Activated CD4-positive, alpha-beta T cell treated with anti-CD3 and anti-CD28 coated beads, Interleukin-2, amount 50 U/mL, for 48 hours (primary cell): ENCODE measurements at regions not wholly inside any gene's neighbourhood (a gene's known extent, or its start where the extent isn't known, plus 50 kb on each side); places are given as distances from the start of the nearest gene placed in this dataset.

Source experiments
- DNase-seq, 2 experiments: peaks; one replicate each; pipeline ENCODE4 v3.0.0-alpha.2; 2020

DNA sequence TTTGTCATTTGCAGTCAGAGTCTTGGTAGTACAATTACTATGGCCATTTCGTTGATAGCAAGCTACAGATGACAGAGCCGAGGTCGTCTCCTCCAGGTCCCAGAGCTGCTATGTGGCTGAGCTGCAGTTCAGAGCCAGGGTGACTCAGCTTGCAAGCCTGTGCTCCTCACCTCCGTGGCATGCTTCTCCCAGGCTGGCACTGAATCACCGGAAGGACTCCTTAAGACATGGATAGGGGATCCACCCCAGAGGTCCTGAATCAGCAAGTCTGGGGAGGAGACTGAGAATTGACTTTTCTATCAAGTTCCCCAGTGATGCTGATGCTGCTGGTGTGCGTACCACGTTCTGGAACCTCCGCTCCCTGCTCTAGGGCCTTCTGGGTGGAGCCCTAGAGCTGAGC is 291.2 kb downstream of the CDH26 start:
- no peak for DNase-seq

GRCh38 chr20:60250251-60250650 is 292.0 kb downstream of the CDH26 start:
- no peak for DNase-seq

DNA sequence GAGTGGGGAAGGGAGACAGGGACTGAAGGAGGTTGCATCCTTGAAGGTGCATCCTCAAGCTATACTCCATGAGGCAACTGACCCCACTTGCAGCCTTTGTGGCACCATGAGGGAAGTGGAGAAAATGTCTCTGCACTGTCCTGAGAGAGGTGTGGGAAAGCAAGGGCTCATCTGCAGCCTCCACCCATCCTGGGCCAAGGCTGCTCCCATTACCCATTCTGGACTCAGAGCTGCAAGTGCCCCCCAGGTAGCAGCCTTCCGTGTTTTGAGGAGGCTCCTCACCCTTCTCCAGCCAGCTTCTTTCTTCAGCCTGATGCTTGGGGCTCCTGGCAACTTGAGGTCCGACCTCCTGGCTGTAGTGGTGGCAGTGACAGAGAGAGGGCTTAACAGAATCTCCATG is 294.6 kb downstream of the CDH26 start:
- DNase-seq = no peak

DNA sequence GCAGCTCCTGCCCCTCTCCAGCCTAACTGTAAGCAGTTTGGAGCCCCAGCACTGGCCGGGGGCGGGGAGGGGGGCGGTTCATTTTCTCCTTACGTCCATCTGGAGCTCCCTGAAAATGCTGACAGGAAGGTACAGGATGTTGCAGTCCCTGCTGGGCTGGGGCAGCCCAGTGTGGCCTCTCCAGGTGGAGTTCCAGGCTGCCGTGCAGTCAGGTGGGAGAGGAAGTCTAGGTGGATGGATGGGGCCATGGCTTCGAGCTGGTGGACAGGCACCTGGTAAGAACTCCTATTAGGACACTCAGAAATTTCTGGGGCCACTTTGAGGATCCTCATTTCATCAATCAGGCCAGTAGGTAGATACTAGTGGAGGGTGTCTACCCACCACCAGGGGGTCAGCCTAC is 295.2 kb downstream of the CDH26 start:
- DNase-seq = no peak

DNA sequence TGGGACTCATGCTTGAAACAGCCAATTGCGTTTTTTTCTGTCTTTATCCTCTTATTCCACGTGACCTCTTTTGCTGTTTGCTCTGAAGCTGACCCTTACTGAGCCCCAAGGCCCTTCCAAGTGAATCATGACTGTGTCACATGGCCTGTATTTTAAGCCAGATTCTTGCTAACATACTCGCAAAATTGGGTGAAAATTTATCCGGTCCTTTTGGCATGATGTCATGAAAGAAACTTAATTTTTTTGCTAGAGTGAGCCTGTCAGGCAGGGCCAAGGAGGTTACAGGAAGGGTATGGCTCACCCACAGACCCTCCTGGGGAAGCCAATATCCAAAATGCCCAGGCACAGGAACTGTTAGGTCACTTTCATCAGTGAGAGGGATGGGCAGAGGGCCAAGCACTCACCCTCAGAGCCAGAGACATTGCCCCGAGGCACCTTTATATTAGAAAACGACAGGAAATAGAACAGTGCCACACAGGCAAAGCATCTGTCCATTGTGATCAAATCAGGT is 296.7 kb downstream of the CDH26 start:
- DNase-seq = no peak

GRCh38 chr20:60255415-60255814 is 297.2 kb downstream of the CDH26 start:
- no peak for DNase-seq

GRCh38 chr20:60255866-60256265 is 297.6 kb downstream of the CDH26 start:
- DNase-seq = no peak

DNA sequence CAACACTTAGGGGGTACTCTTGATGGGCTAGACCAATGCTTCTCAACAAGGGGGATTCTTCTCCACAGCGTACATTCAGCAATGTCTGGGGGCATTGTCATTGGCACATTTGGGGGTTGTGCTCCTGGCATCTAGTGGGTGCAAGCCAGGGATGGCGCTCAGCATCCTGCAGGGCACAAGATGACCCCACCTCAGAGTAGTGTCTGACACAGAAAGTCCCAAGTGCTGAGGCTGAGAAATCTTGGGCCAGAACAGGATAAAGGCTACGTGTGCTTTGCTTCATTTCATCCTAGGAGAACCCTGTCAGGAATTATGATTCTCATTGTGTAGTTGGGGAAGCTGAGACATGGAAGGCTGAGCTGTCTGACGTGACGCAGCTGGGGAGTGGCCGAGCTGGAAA is 298.6 kb downstream of the CDH26 start:
- DNase-seq = no peak

GRCh38 chr20:60257671-60258070 is 299.4 kb downstream of the CDH26 start:
- no peak for DNase-seq

GRCh38 chr20:60258255-60258863 is 300.1 kb downstream of the CDH26 start:
- DNase-seq = no peak

GRCh38 chr20:60261333-60261732 is 303.1 kb downstream of the CDH26 start:
- DNase-seq = no peak

DNA sequence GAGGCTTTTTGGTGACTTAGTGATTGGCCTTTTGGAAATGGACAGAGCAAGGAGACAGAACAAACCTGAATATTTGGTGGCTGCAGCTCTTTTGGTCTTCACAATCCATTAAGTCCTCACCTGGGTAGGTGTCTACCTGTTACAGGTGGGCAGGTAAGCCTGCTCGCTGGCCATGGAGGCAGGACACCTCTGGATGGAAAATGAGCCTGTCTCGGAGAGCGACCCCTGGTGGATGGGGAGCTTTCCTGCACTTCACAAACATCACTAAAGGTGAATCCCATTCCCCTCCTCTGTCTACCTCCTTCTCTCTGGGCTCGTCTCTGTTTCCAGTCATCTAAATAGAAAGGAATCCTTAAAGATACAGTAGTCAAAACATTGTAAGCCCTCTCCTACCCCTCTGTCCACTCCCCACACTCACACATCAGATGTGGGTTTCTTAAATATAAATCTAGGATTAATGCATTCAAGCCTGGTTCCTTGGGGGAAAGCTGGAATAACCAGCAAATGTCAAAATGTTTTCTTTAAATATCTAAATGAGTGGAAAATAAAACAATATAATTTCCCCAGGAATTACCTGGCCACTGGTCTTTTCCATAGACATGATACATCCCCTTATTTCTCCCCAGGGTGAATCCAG is 304.9 kb downstream of the CDH26 start:
- DNase-seq = peak; percentile 52 to 63

DNA sequence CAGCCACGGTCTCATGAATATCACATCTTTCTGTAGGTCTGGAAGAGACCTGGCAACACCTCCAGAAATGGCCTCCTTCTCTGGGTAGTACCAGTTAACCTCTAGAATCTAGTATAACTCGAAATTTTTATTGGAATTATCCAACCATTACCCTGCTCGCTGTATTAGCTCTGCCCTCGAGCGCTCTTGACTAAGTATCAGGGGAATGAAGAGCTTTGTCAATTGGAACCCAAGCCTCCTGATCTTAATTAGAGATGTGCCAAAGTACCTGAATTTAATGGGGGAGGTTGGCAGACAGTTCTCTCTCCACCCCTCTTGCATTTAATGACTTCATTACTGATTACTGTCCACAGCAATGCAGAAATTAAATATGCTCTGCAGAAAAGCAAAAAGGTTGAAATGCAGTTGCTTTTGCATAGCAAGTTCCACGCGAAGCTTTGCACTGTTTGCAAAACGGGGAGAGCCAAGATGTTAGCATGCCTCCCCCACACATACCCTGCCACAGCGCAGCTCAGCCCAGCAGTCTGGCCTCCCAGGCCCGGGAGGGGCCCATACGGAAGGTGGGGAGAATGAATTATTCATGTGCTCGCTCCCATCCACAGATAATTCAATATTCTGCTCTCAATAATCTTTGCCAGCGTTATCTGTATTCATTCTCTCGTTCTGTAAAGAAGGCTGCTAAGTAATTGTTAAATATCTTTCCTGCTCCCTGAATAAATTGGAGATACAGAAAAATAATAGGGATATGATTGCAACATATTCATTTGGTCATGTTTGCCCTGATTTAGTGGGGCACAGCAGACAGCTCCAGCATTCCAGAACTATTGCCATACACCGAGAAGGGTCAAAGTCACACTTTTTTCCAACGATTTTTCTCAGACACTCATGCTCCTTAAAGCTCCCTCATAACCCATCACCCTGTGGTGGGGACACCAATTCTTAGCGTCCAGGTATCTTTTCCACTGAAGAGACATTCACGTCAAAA is 305.8 kb downstream of the CDH26 start:
- DNase-seq = no peak

GRCh38 chr20:60266177-60266823 is 308.1 kb downstream of the CDH26 start:
- DNase-seq = no peak

DNA sequence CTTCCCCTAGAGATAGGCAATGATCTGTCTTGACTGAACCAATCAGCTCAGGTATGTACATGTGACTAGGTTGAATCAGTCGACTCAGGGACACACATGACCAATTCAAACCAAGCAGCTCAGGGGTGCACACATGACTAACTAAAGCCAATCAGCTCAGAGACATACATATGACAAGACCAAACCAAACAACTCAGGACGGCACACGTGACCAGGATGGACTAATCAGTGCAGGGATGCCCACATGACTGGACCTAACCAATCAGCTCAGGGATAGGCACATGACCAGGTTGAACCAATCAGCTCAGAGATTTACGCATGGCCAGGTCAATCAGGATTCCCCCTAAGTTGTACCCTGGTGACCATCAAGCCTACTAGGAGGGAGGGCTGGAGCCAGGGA is 310.3 kb downstream of the CDH26 start:
- DNase-seq = no peak

GRCh38 chr20:60269573-60270162 is 311.4 kb downstream of the CDH26 start:
- DNase-seq = no peak

DNA sequence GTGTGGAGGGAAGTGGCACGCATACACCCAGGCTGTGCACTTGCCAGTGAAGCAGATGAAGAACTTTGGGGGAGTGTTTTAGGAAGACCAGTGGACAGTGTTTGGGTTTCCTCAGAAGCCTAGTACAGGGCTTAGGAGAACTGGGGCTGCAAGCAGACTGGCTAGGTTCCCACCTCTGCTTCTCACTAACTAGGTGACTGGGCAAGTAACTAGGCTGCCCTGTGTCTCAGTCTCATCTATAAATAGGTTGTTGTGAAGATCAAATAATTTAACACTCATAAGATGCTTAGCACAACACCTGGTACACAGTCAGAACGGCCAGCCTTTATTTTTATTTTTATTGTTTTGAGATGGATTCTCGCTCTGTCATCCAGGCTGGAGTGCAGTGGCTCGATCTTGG is 312.1 kb downstream of the CDH26 start:
- DNase-seq = no peak

DNA sequence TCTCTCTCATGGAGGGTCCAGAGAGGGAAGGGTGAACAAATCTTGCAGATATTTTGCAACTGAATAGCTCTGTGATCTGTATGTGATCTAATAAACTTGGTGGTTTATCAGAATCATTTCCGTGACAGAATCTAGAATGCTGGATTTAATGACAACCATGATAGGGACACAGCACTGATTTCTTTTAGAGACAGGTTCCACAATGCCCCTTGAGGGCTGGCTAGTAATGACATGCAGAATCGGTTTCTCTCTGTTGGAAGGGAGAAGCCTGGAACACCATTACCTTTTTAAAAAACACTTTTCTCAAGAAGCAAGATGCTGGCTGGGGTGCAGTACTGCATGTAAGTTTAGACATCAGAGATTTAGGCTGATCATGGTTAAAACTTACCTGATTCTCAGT is 313.4 kb downstream of the CDH26 start:
- no peak for DNase-seq

DNA sequence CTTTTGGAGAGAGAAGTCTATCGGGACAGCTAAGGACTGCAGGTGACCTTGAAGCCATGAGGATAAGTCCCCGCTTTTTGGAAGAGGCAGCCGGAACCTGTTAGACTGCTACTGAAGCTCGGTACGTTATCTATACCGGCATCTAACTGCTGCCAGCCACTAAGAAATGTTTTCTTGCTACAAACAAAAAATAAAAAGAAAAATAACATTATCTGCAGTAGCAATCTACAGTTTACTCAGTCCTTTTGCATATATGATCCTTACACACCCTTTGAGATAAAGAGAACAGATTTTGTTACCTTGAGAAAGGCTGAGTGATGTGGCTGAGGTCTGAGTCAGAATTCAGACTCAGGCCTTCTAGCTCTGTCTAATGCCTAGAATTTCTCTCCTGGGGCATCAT is 314.6 kb downstream of the CDH26 start:
- DNase-seq = no peak

- DNase-seq = no peak
These were observed 316.5 kb downstream of the CDH26 start for GRCh38 chr20:60274717-60275116.

GRCh38 chr20:60281295-60281694 is 323.1 kb downstream of the CDH26 start:
- DNase-seq = no peak

DNA sequence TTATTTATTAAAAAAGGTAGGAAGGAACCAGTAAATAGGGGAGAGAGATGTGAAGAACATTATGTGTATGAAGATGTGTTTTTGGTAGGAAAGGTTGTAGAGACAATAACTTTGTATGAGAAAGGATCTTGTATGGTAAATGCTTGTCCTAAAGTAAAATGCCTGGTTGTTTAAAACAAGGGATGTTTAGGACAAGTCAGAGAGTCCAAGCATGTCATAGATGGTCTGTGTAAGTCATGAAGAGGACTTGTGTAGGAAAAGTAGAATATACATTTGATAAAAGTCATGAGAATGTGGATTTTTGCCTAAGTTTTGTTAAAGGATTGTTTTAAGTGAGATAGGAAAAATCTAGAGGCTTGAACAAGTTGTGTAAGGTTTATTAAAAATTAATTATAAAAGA is 325.1 kb downstream of the CDH26 start:
- DNase-seq = no peak

GRCh38 chr20:60286764-60287163 is 328.5 kb downstream of the CDH26 start:
- no peak for DNase-seq
